GM21381 (cell line): ENCODE measurements at regions not wholly inside any gene's neighbourhood (a gene's known extent, or its start where the extent isn't known, plus 50 kb on each side); places are given as distances from the start of the nearest gene placed in this dataset.

Source experiments
- ATAC-seq: cut with Tn5 transposase; IDR thresholded peaks from one replicate; pipeline ENCODE4 v1.9.1; 2021; ENCODE audit warnings: mild to moderate bottlenecking, moderate library complexity; ENCODE audit not compliant: unreplicated experiment

GRCh38 chr20:16944745-16945144 lies 196.6 kb downstream of the OTOR start:
- ATAC-seq: no peak

GRCh38 chr20:16945619-16946018 lies 197.5 kb downstream of the OTOR start:
- no peak for ATAC-seq

- no peak for ATAC-seq
Observed at GRCh38 chr20:16946097-16946496, 197.9 kb downstream of the OTOR start.

GRCh38 chr20:16947479-16947878 lies 199.3 kb downstream of the OTOR start:
- no peak for ATAC-seq

- ATAC-seq: no peak
Observed at GRCh38 chr20:16951876-16952275, 203.7 kb downstream of the OTOR start.

- ATAC-seq: no peak
Observed at GRCh38 chr20:16952965-16953364, 204.8 kb downstream of the OTOR start.

GRCh38 chr20:16953858-16954257 lies 205.7 kb downstream of the OTOR start:
- ATAC-seq: no peak

GRCh38 chr20:16955462-16955861 lies 207.3 kb downstream of the OTOR start:
- no peak for ATAC-seq

GRCh38 chr20:16955971-16956370 lies 207.8 kb downstream of the OTOR start:
- no peak for ATAC-seq

- no peak for ATAC-seq
Observed at GRCh38 chr20:16965401-16965800, 217.2 kb downstream of the OTOR start.

GRCh38 chr20:16966276-16966880 lies 218.2 kb downstream of the OTOR start:
- no peak for ATAC-seq

GRCh38 chr20:16968099-16968498 lies 219.9 kb downstream of the OTOR start:
- no peak for ATAC-seq

GRCh38 chr20:16970776-16971175 lies 222.6 kb downstream of the OTOR start:
- no peak for ATAC-seq

- ATAC-seq: no peak
Observed at GRCh38 chr20:16974080-16974854, 226.1 kb downstream of the OTOR start.

GRCh38 chr20:16974855-16975162 lies 226.7 kb downstream of the OTOR start:
- no peak for ATAC-seq

- no peak for ATAC-seq
Observed at GRCh38 chr20:16975682-16976081, 227.5 kb downstream of the OTOR start.

GRCh38 chr20:16978497-16978896 lies 230.3 kb downstream of the OTOR start:
- no peak for ATAC-seq

- ATAC-seq: no peak
Observed at GRCh38 chr20:16982091-16982726, 234.1 kb downstream of the OTOR start.

GRCh38 chr20:16984481-16984880 lies 236.3 kb downstream of the OTOR start:
- ATAC-seq: no peak

GRCh38 chr20:17003170-17003870 lies 223.5 kb upstream of the PCSK2 start:
- ATAC-seq: no peak

GRCh38 chr20:17010181-17010580 lies 216.7 kb upstream of the PCSK2 start:
- no peak for ATAC-seq
